Breast epithelium (tissue), 4 donors: ENCODE measurements at regions not wholly inside any gene's neighbourhood (a gene's known extent, or its start where the extent isn't known, plus 50 kb on each side); places are given as distances from the start of the nearest gene placed in this dataset.

Experiments
- DNase-seq, 2 donors: peaks; one replicate each; pipeline ENCODE4 v3.0.0-alpha.2; 2019; ENCODE audit warnings: low spot score in 2 of 2
- H3K27ac ChIP-seq, 2 donors: fragments of 200-600 bp; sonication (generic) in 1 of 2; one replicate each; pipeline ENCODE4 v1.5.1; 2016 to 2019; ENCODE audit warnings: mild to moderate bottlenecking in 1 of 2
- H3K27me3 ChIP-seq, 2 donors: fragments of 200-600 bp; sonication (generic) in 1 of 2; one replicate each; pipeline versions ENCODE4 v1.5.1 to v1.6.0; 2017 to 2019; ENCODE audit warnings: control low read depth in 1 of 2, mild to moderate bottlenecking in 1 of 2
- H3K36me3 ChIP-seq: fragments of 200-600 bp; one replicate; pipeline ENCODE4 v1.5.1; 2019
- H3K4me1 ChIP-seq, 2 donors: fragments of 200-600 bp; sonication (generic); one replicate each; pipeline ENCODE4 v1.5.1; 2016 to 2019; ENCODE audit warnings: control low read depth in 1 of 2
- H3K4me3 ChIP-seq, 3 donors: fragments of 200-600 bp; sonication (generic); 1 replicate in 2 of 3; 2 replicates in 1 of 3; pipeline ENCODE4 v1.5.1; 2016 to 2019; ENCODE audit warnings: mild to moderate bottlenecking in 3 of 3, moderate library complexity in 2 of 3
- H3K9me3 ChIP-seq, 2 donors: fragments of 200-600 bp; sonication (generic) in 1 of 2; one replicate each; pipeline ENCODE4 v1.5.1; 2016 to 2019; ENCODE audit warnings: control low read depth in 1 of 2
- POLR2A ChIP-seq: fragments of 450-650 bp; IDR thresholded peaks from one replicate; pipeline ENCODE4 v1.6.1; 2016; ENCODE audit warnings: antibody characterized with exemption, mild to moderate bottlenecking, moderate library complexity
- POLR2AphosphoS5 ChIP-seq, 3 donors: sonication (generic); formaldehyde crosslinking; IDR thresholded peaks; one replicate each; pipeline ENCODE4 v1.6.1; 2017; ENCODE audit warnings: antibody characterized with exemption in 3 of 3
- intact Hi-C: fragments of 100-400 bp; cut with DNase I; formaldehyde crosslinking; loops from one replicate; pipeline ENCODE4 v1.15.1; 2023; ENCODE audit warnings: low total_unique reads
- TF ChIP-seq, protein P1 (sequence below), 3 donors: fragments of 450-650 bp; IDR thresholded peaks; one replicate each; pipeline ENCODE4 v1.5.1; 2016 to 2017; ENCODE audit warnings: antibody characterized with exemption in 3 of 3, mild to moderate bottlenecking in 3 of 3, moderate library complexity in 3 of 3

DNA sequence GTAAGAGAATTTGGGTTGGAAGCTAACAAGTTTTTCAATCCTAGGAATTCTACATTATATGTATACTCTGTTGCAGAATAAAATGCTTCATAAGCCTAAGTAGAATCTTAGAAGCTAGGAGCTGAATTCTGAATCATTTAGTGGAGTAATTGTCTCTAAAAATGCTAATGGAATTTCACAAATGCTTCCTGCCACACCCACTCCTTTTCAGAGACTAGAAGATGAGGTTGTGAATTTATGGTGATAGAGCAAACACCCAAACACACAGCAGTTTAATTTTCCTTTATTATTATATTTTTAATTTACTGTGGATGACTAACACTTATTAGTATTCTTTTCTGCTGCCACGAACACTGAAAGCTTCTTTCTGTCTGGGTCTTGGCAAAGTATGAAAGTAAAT lies 208.0 kb upstream of the PDE4D start:
- TF ChIP-seq, protein P1, sequence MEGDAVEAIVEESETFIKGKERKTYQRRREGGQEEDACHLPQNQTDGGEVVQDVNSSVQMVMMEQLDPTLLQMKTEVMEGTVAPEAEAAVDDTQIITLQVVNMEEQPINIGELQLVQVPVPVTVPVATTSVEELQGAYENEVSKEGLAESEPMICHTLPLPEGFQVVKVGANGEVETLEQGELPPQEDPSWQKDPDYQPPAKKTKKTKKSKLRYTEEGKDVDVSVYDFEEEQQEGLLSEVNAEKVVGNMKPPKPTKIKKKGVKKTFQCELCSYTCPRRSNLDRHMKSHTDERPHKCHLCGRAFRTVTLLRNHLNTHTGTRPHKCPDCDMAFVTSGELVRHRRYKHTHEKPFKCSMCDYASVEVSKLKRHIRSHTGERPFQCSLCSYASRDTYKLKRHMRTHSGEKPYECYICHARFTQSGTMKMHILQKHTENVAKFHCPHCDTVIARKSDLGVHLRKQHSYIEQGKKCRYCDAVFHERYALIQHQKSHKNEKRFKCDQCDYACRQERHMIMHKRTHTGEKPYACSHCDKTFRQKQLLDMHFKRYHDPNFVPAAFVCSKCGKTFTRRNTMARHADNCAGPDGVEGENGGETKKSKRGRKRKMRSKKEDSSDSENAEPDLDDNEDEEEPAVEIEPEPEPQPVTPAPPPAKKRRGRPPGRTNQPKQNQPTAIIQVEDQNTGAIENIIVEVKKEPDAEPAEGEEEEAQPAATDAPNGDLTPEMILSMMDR (IDR thresholded peaks at IDR 0.05): no peak
- no peak for TF ChIP-seq POLR2A
- no peak for TF ChIP-seq POLR2AphosphoS5 (IDR thresholded peaks at IDR 0.05)
- intact Hi-C loops: no loop called here
- peaks cover 0 to 2% of the 10 kb centered on the region in 2 donors for H3K9me3 ChIP-seq
- no peaks in the 10 kb centered on the region for H3K27me3 ChIP-seq
- H3K36me3 ChIP-seq: no peaks in the 10 kb centered on the region
- H3K27ac ChIP-seq: no peak overlapping the region
- no peak for DNase-seq
- H3K4me1 ChIP-seq: no peaks in the 10 kb centered on the region
- H3K4me3 ChIP-seq: no peak overlapping the region

DNA sequence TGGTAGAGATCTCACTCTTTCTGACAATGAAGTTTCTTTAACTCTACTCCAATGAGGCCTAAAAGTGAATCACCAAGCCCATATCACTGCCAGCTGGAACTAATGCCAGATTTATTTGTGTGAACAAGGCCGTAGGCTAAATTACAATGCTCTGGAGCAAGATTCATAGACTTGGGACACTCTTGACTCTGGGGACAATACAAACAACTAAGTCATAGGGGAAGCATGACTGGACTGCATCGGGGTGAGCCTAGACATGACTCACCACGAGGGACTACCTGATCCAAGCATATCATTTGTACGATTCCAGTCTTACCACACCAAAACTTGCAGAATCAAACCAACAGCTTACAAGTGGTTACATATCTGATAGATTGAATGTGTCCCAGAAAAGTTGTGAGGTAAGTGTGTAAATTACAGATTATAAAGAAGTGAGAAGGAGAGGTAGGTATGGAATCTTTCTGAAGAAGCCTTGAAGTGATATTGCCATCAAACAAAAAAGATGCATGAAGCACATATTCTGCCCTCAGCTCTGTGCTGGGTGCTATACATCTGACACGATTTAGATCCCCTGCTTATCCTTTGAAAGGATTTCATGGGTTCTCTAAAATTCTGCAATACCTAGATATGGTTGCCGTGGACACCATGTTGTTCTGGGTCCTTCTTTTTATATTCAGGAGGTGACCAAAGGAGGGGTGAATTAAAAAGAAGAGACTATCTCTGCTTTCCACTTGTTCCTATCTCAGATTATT lies 199.3 kb upstream of the PDE4D start:
- no peaks in the 10 kb centered on the region for H3K4me1 ChIP-seq
- H3K27me3 ChIP-seq: no peaks in the 10 kb centered on the region
- no peak overlapping the region for H3K27ac ChIP-seq
- intact Hi-C loops: no loop called here
- no peaks in the 10 kb centered on the region for H3K36me3 ChIP-seq
- TF ChIP-seq POLR2A (no peak), POLR2AphosphoS5 (IDR thresholded peaks at IDR 0.05) (no peak)
- TF ChIP-seq, protein P1 (IDR thresholded peaks at IDR 0.05): no peak
- H3K4me3 ChIP-seq: no peak overlapping the region
- H3K9me3 ChIP-seq: peaks cover 0 to 4% of the 10 kb centered on the region in 2 donors
- no peak for DNase-seq

GRCh38 chr5:60086583-60086982 lies 193.1 kb upstream of the PDE4D start:
- TF ChIP-seq, protein P1 (IDR thresholded peaks at IDR 0.05): no peak
- TF ChIP-seq POLR2A (no peak), POLR2AphosphoS5 (IDR thresholded peaks at IDR 0.05) (no peak)
- no peak for DNase-seq
- H3K36me3 ChIP-seq: no peaks in the 10 kb centered on the region
- no peak overlapping the region for H3K4me3 ChIP-seq
- intact Hi-C loops: no loop called here
- H3K27me3 ChIP-seq: no peaks in the 10 kb centered on the region
- H3K9me3 ChIP-seq: peaks cover 5 to 7% of the 10 kb centered on the region in 2 donors
- no peaks in the 10 kb centered on the region for H3K4me1 ChIP-seq
- no peak overlapping the region for H3K27ac ChIP-seq

GRCh38 chr5:60084226-60084625 lies 190.7 kb upstream of the PDE4D start:
- Histone ChIP-seq H3K9me3 (peaks cover 5 to 12% of the 10 kb centered on the region in 2 donors), H3K4me3 (no peak overlapping the region), H3K27me3 (no peaks in the 10 kb centered on the region), H3K27ac (no peak overlapping the region), H3K36me3 (no peaks in the 10 kb centered on the region), H3K4me1 (no peaks in the 10 kb centered on the region)
- TF ChIP-seq POLR2AphosphoS5 (IDR thresholded peaks at IDR 0.05) (no peak), POLR2A (no peak)
- TF ChIP-seq, protein P1 (IDR thresholded peaks at IDR 0.05): no peak
- intact Hi-C loops: no loop called here
- DNase-seq: no peak

DNA sequence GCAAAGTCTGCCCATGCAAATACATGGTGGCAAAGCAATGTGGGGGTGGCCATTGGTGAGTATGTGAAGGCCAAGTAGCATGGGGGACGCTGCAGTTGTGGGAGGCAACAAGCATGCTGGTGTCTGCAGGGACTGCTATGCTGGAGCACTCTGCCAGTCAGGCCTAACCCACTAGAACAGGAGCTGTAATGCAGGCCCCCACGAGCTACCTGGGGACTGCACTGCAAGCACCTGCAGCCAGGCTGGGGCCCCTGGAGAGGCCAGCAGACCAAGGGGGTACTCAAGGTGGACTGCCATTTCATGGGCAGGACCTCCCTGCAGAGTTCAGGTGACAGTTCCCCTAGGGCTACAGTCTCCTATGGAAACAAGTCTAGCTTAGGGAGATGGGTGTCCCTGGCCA lies 183.8 kb upstream of the PDE4D start:
- Histone ChIP-seq H3K4me1 (no peaks in the 10 kb centered on the region), H3K9me3 (peaks cover 6 to 12% of the 10 kb centered on the region in 2 donors), H3K27ac (no peak overlapping the region), H3K27me3 (no peaks in the 10 kb centered on the region), H3K4me3 (no peak overlapping the region), H3K36me3 (no peaks in the 10 kb centered on the region)
- TF ChIP-seq POLR2A (no peak), POLR2AphosphoS5 (IDR thresholded peaks at IDR 0.05) (no peak)
- TF ChIP-seq, protein P1 (IDR thresholded peaks at IDR 0.05): no peak
- DNase-seq: no peak
- intact Hi-C loops: no loop called here
